PC-3 (cell line): ENCODE measurements at regions not wholly inside any gene's neighbourhood (a gene's known extent, or its start where the extent isn't known, plus 50 kb on each side); places are given as distances from the start of the nearest gene placed in this dataset.

Source experiments
- ATAC-seq: fragments of 200-7000 bp; cut with Tn5 transposase; 2 replicates; pipeline ENCODE4 v1.9.1; 2020; ENCODE audit warnings: mild to moderate bottlenecking, moderate library complexity
- BruUV-seq: library from RNA; stranded (reverse); fragments of 400-500 nt; replicated peaks from 2 replicates; lab custom pipeline; 2021; lab: Mats Ljungman, UMichigan
- CTCF ChIA-PET: fragments of 300-600 bp; sonication (Branson Sonifier 250); formaldehyde crosslinking; loops from one replicate; lab custom pipeline; 2022; ENCODE audit warnings: antibody characterized with exemption; lab: Charles Lee
- POLR2A ChIA-PET: fragments of 300-600 bp; sonication (Branson Sonifier 250); formaldehyde crosslinking; loops from one replicate; lab custom pipeline; 2022; ENCODE audit warnings: antibody characterized with exemption; ENCODE audit not compliant: unreplicated experiment; lab: Charles Lee
- DNase-seq: peaks from one replicate; pipeline ENCODE4 v3.0.0-alpha.2; 2015
- H2AFZ ChIP-seq: fragments of 300-600 bp; sonication (generic); 2 replicates; pipeline ENCODE4 v1.6.0; 2016; ENCODE audit warnings: antibody characterized with exemption, low read length
- H3F3A ChIP-seq: fragments of 300-600 bp; sonication (generic); one replicate; pipeline ENCODE4 v1.6.0; 2017; ENCODE audit warnings: antibody characterized with exemption, low read length, control low read depth, mild to moderate bottlenecking; ENCODE audit not compliant: unreplicated experiment
- H3K27ac ChIP-seq: fragments of 300-600 bp; sonication (generic); 2 replicates; pipeline ENCODE4 v1.5.1; 2016; ENCODE audit warnings: mild to moderate bottlenecking, low read length
- H3K27me3 ChIP-seq: fragments of 300-600 bp; sonication (generic); 2 replicates; pipeline ENCODE4 v1.6.1; 2016; ENCODE audit warnings: low read length, mixed read lengths
- H3K36me3 ChIP-seq: fragments of 300-600 bp; sonication (generic); 2 replicates; pipeline ENCODE4 v1.6.1; 2016; ENCODE audit warnings: low read depth, mixed run types, low read length, mixed read lengths
- H3K4me1 ChIP-seq: fragments of 300-600 bp; sonication (generic); 2 replicates; pipeline ENCODE4 v1.5.1; 2016; ENCODE audit warnings: low read length; ENCODE audit not compliant: insufficient read depth
- H3K4me2 ChIP-seq: fragments of 300-600 bp; sonication (generic); 2 replicates; pipeline ENCODE4 v1.6.0; 2016; ENCODE audit warnings: low read length
- H3K4me3 ChIP-seq: fragments of 300-600 bp; sonication (generic); 2 replicates; pipeline ENCODE4 v1.5.1; 2016; ENCODE audit warnings: mild to moderate bottlenecking, low read length, mixed read lengths
- H3K79me2 ChIP-seq: fragments of 300-600 bp; sonication (generic); 2 replicates; pipeline ENCODE4 v1.6.1; 2017; ENCODE audit warnings: low read length, mixed read lengths
- H3K9ac ChIP-seq: fragments of 300-600 bp; sonication (generic); 2 replicates; pipeline ENCODE4 v1.6.0; 2016; ENCODE audit warnings: mild to moderate bottlenecking, low read length
- H3K9me2 ChIP-seq: fragments of 300-600 bp; sonication (generic); replicated peaks from 2 replicates; pipeline ENCODE4 v1.6.1; 2016; ENCODE audit warnings: mixed run types, low read length, mixed read lengths
- H3K9me3 ChIP-seq: fragments of 300-600 bp; sonication (generic); 2 replicates; pipeline ENCODE4 v1.6.1; 2016; ENCODE audit warnings: low read length, mixed read lengths
- H4K20me1 ChIP-seq: fragments of 300-600 bp; sonication (generic); 2 replicates; pipeline ENCODE4 v1.6.1; 2016; ENCODE audit warnings: low read length, mixed read lengths
- EZH2 ChIP-seq: fragments of 300-600 bp; sonication (generic); IDR thresholded peaks from one replicate; pipeline ENCODE4 v1.6.1; 2017; ENCODE audit warnings: antibody characterized with exemption, mild to moderate bottlenecking, low read length; ENCODE audit not compliant: unreplicated experiment
- EZH2phosphoT487 ChIP-seq: fragments of 300-600 bp; sonication (generic); IDR thresholded peaks from 2 replicates; pipeline ENCODE4 v1.6.1; 2018; ENCODE audit warnings: mild to moderate bottlenecking, antibody characterized with exemption, low read length, borderline replicate concordance
- intact Hi-C: fragments of 100-400 bp; cut with micrococcal nuclease; formaldehyde crosslinking; loops from 2 replicates; pipeline ENCODE4 v1.9.0; 2023
- TF ChIP-seq, protein P1 (sequence below): fragments of 300-600 bp; sonication (generic); conservative IDR thresholded peaks from 2 replicates; pipeline ENCODE4 v1.5.1; 2017; ENCODE audit warnings: antibody characterized with exemption, low read depth, mild to moderate bottlenecking, low read length

GRCh38 chr2:18106841-18107240, 228.4 kb downstream of the KCNS3 start:
- DNase-seq (no peak), ATAC-seq (no peak)
- Histone ChIP-seq H3K27me3 (no peaks in the 10 kb centered on the region), H3F3A (no peaks in the 10 kb centered on the region), H3K9me2 (no peaks in the 10 kb centered on the region), H3K9me3 (no peaks in the 10 kb centered on the region), H3K27ac (no peak overlapping the region), H3K4me3 (no peak overlapping the region), H3K4me1 (no peaks in the 10 kb centered on the region), H3K9ac (no peak overlapping the region), H2AFZ (no peak overlapping the region), H3K4me2 (no peak overlapping the region), H4K20me1 (no peaks in the 10 kb centered on the region), H3K79me2 (no peaks in the 10 kb centered on the region), H3K36me3 (no peaks in the 10 kb centered on the region)
- POLR2A ChIA-PET, result no interaction called here
- TF ChIP-seq EZH2 (no peak), EZH2phosphoT487 (no peak)
- TF ChIP-seq, protein P1, sequence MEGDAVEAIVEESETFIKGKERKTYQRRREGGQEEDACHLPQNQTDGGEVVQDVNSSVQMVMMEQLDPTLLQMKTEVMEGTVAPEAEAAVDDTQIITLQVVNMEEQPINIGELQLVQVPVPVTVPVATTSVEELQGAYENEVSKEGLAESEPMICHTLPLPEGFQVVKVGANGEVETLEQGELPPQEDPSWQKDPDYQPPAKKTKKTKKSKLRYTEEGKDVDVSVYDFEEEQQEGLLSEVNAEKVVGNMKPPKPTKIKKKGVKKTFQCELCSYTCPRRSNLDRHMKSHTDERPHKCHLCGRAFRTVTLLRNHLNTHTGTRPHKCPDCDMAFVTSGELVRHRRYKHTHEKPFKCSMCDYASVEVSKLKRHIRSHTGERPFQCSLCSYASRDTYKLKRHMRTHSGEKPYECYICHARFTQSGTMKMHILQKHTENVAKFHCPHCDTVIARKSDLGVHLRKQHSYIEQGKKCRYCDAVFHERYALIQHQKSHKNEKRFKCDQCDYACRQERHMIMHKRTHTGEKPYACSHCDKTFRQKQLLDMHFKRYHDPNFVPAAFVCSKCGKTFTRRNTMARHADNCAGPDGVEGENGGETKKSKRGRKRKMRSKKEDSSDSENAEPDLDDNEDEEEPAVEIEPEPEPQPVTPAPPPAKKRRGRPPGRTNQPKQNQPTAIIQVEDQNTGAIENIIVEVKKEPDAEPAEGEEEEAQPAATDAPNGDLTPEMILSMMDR, result no peak
- intact Hi-C loops, result no loop called here
- CTCF ChIA-PET, result no interaction called here
- no TSS peak for BruUV-seq

GRCh38 chr2:18105929-18106328, 227.5 kb downstream of the KCNS3 start:
- no peaks in the 10 kb centered on the region for H4K20me1 ChIP-seq
- H3K4me3 ChIP-seq, result no peak overlapping the region
- ATAC-seq, result no peak
- DNase-seq, result no peak
- H3K27me3 ChIP-seq, result no peaks in the 10 kb centered on the region
- H3K9ac ChIP-seq, result no peak overlapping the region
- no TSS peak for BruUV-seq
- POLR2A ChIA-PET, result no interaction called here
- H3K4me1 ChIP-seq, result no peaks in the 10 kb centered on the region
- no peaks in the 10 kb centered on the region for H3K79me2 ChIP-seq
- H3F3A ChIP-seq, result no peaks in the 10 kb centered on the region
- TF ChIP-seq, protein P1, result no peak
- no peak for TF ChIP-seq EZH2
- no peak for TF ChIP-seq EZH2phosphoT487
- H3K9me3 ChIP-seq, result no peaks in the 10 kb centered on the region
- H2AFZ ChIP-seq, result no peak overlapping the region
- CTCF ChIA-PET, result no interaction called here
- H3K4me2 ChIP-seq, result no peak overlapping the region
- H3K9me2 ChIP-seq, result no peaks in the 10 kb centered on the region
- H3K27ac ChIP-seq, result no peak overlapping the region
- intact Hi-C loops, result no loop called here
- no peaks in the 10 kb centered on the region for H3K36me3 ChIP-seq

GRCh38 chr2:18104595-18105224, 226.2 kb downstream of the KCNS3 start:
- intact Hi-C loops, result no loop called here
- H3K4me2 ChIP-seq, result no peak overlapping the region

More at GRCh38 chr2:18104595-18105224, 226.2 kb downstream of the KCNS3 start:
- H3K27me3 ChIP-seq, result no peaks in the 10 kb centered on the region; the same call in 1 of the 2 replicates
- no peaks in the 10 kb centered on the region for H3F3A ChIP-seq
- POLR2A ChIA-PET, result no interaction called here
- CTCF ChIA-PET, result no interaction called here
- no peak for ATAC-seq
- H3K9me3 ChIP-seq, result no peaks in the 10 kb centered on the region
- no peak overlapping the region for H3K9ac ChIP-seq
- H3K27ac ChIP-seq, result no peak overlapping the region
- no peak overlapping the region for H3K4me3 ChIP-seq
- H3K79me2 ChIP-seq, result no peaks in the 10 kb centered on the region
- H4K20me1 ChIP-seq, result no peaks in the 10 kb centered on the region
- DNase-seq, result no peak
- H3K36me3 ChIP-seq, result no peaks in the 10 kb centered on the region
- no peaks in the 10 kb centered on the region for H3K4me1 ChIP-seq
- no peak for TF ChIP-seq EZH2phosphoT487
- TF ChIP-seq EZH2, result no peak
- TF ChIP-seq, protein P1, result no peak
- H2AFZ ChIP-seq, result no peak overlapping the region
- no TSS peak for BruUV-seq
- no peaks in the 10 kb centered on the region for H3K9me2 ChIP-seq
